K562 (cell line): ENCODE measurements at regions not wholly inside any gene's neighbourhood (a gene's known extent, or its start where the extent isn't known, plus 50 kb on each side); places are given as distances from the start of the nearest gene placed in this dataset.

Experiments used
- ATAC-seq: fragments of 200-7000 bp; cut with Tn5 transposase; 3 replicates; pipeline ENCODE4 v1.9.1; 2020; ENCODE audit warnings: moderate library complexity
- BruUV-seq: library from RNA; stranded (reverse); fragments of 400-500 nt; replicated peaks from 2 replicates; lab custom pipeline; 2021; lab: Mats Ljungman, UMichigan
- CTCF ChIA-PET: fragments of 300-600 bp; formaldehyde crosslinking; extraction: SDS; loops from one replicate; lab custom pipeline; 2021; ENCODE audit warnings: low intra/inter-chr PET ratio; lab: Yijun Ruan, JAX
- POLR2A ChIA-PET: fragments of 300-600, 350-650 bp; sonication (Branson Sonifier 250); formaldehyde crosslinking; extraction: SDS; loops from one replicate; lab custom pipeline; 2021; ENCODE audit warnings: antibody characterized with exemption, inconsistent platforms; lab: Yijun Ruan, JAX
- DNase-seq, 4 experiments: peaks; one replicate each; pipeline versions ENCODE4 v3.0.0 to v3.0.0-alpha.2; 2011 to 2018; ENCODE audit warnings: low spot score in 3 of 4, mixed read lengths in 3 of 4; ENCODE audit errors: extremely low read depth in 1 of 4
- FAIRE-seq: peaks from 2 replicates; lab custom pipeline; 2011; peaks lifted over from hg19 to GRCh38; lab: Jason Lieb, UNC
- H2AFZ ChIP-seq: 2 replicates; pipeline ENCODE4 v1.6.0; 2011; ENCODE audit warnings: low read depth, low read length, control low read depth, inconsistent platforms
- H3K27ac ChIP-seq: fragments of 200-600 bp; 3 replicates; pipeline ENCODE4 v1.8.0; 2011; ENCODE audit warnings: low read depth, mild to moderate bottlenecking, control low read depth, inconsistent platforms, low read length, moderate library complexity, mixed read lengths; ENCODE audit errors: extremely low read depth
- H3K27me3 ChIP-seq, 2 experiments: fragments of 300-600 bp in 1 of 2; 2 replicates in 1 of 2; 3 replicates in 1 of 2; pipeline versions ENCODE4 v1.6.0 to v1.8.0; 2011; ENCODE audit warnings: inconsistent platforms in 2 of 2, low read length in 2 of 2, mild to moderate bottlenecking in 1 of 2, mixed read lengths in 1 of 2, moderate library complexity in 1 of 2; ENCODE audit not compliant: control insufficient read depth in 2 of 2, insufficient read depth in 2 of 2
- H3K36me3 ChIP-seq: fragments of 300-600 bp; 3 replicates; pipeline ENCODE4 v1.8.0; 2011; ENCODE audit warnings: mild to moderate bottlenecking, low read length, inconsistent platforms; ENCODE audit not compliant: control insufficient read depth, insufficient read depth
- H3K4me1 ChIP-seq, 2 experiments: fragments of 200-600 bp in 1 of 2; replicated peaks in 1 of 2; 2 replicates in 1 of 2; 3 replicates in 1 of 2; pipeline versions ENCODE4 v1.5.1 to v1.8.0; 2011; ENCODE audit warnings: inconsistent platforms in 2 of 2, low read length in 2 of 2, mild to moderate bottlenecking in 1 of 2, mixed read lengths in 1 of 2, moderate library complexity in 1 of 2; ENCODE audit not compliant: control insufficient read depth in 2 of 2, insufficient read depth in 2 of 2
- H3K4me2 ChIP-seq: 2 replicates; pipeline ENCODE4 v1.6.1; 2011; ENCODE audit warnings: low read length, control low read depth, inconsistent platforms, mixed read lengths; ENCODE audit not compliant: insufficient read depth
- H3K4me3 ChIP-seq: fragments of 200-600 bp; sonication (generic), shearing (Covaris generic); 2 replicates; pipeline ENCODE4 v1.5.1; 2016; ENCODE audit warnings: control low read depth, inconsistent platforms
- H3K79me2 ChIP-seq: fragments of 200-600 bp; 3 replicates; pipeline ENCODE4 v1.8.0; 2011; ENCODE audit warnings: low read length, inconsistent platforms; ENCODE audit not compliant: control insufficient read depth, insufficient read depth
- H3K9ac ChIP-seq, 2 experiments: 2 replicates each; pipeline versions ENCODE4 v1.6.0 to v1.6.1; 2011; ENCODE audit warnings: low read depth in 2 of 2, low read length in 2 of 2, control low read depth in 1 of 2, inconsistent platforms in 1 of 2, mild to moderate bottlenecking in 1 of 2, mixed read lengths in 1 of 2; ENCODE audit not compliant: insufficient read depth in 1 of 2
- H3K9me1 ChIP-seq: one replicate; pipeline ENCODE4 v1.6.0; 2011; ENCODE audit warnings: inconsistent platforms, mild to moderate bottlenecking, low read length, moderate library complexity; ENCODE audit not compliant: control insufficient read depth, insufficient read depth
- H3K9me3 ChIP-seq: replicated peaks from 2 replicates; pipeline ENCODE4 v1.5.1; 2011; ENCODE audit warnings: low read depth, low read length, inconsistent platforms; ENCODE audit not compliant: control insufficient read depth, insufficient read depth
- H4K20me1 ChIP-seq: replicated peaks from 2 replicates; pipeline ENCODE4 v1.6.1; 2011; ENCODE audit warnings: low read length, inconsistent platforms, mixed read lengths; ENCODE audit not compliant: control insufficient read depth, insufficient read depth
- HES1 ChIP-seq: fragments of 450-650 bp; IDR thresholded peaks from 2 replicates; pipeline ENCODE4 v1.6.1; 2016; ENCODE audit warnings: low read depth, mild to moderate bottlenecking, moderate library complexity
- HNRNPL ChIP-seq: fragments of 200-400 bp; formaldehyde crosslinking; IDR thresholded peaks from 2 replicates; pipeline ENCODE4 v1.6.1; 2017; ENCODE audit warnings: low read depth, mild to moderate bottlenecking, low read length
- IRF2 ChIP-seq: sonication (generic); formaldehyde crosslinking; IDR thresholded peaks from 2 replicates; pipeline ENCODE4 v1.8.1; 2022; ENCODE audit warnings: mild to moderate bottlenecking, missing genetic modification reagents
- JUN ChIP-seq, 2 experiments: sonication (generic) in 1 of 2; formaldehyde crosslinking in 1 of 2; IDR thresholded peaks; 2 replicates each; pipeline versions ENCODE4 v1.6.1 to v1.8.0; 2012 to 2022; ENCODE audit warnings: borderline replicate concordance in 2 of 2, mild to moderate bottlenecking in 2 of 2, improper control_type of control experiment in 1 of 2, low read depth in 1 of 2, low read length in 1 of 2, missing genetic modification reagents in 1 of 2
- NCOA2 ChIP-seq, 2 experiments: fragments of 450-650 bp; IDR thresholded peaks; 2 replicates each; pipeline ENCODE4 v1.6.1; 2018; ENCODE audit warnings: mild to moderate bottlenecking in 2 of 2, moderate library complexity in 1 of 2; ENCODE audit not compliant: partially characterized antibody in 2 of 2
- RBM25 ChIP-seq: fragments of 200-400 bp; formaldehyde crosslinking; IDR thresholded peaks from 2 replicates; pipeline ENCODE4 v1.6.1; 2018; ENCODE audit warnings: low read length, low read depth, moderate library complexity; ENCODE audit not compliant: severe bottlenecking
- SAP30 ChIP-seq: fragments of 200-600 bp; sonication (generic); IDR thresholded peaks from 2 replicates; pipeline ENCODE4 v1.6.1; 2012; ENCODE audit warnings: borderline replicate concordance, low read depth, mild to moderate bottlenecking, moderate library complexity, low read length, control low read depth, inconsistent platforms; ENCODE audit not compliant: insufficient read depth, poor library complexity, severe bottlenecking
- ZNF146 ChIP-seq: IDR thresholded peaks from one replicate; pipeline ENCODE4 v1.6.1; 2018; ENCODE audit warnings: missing compliant biosample characterization; ENCODE audit not compliant: unreplicated experiment
- WGBS: fragments of 100-300 bp; shearing (Covaris generic); methylation state at CpG from one replicate; pipeline ENCODE4 v1.1.6; 2016; ENCODE audit warnings: low coverage, mixed read lengths; ENCODE audit not compliant: insufficient coverage; ENCODE audit errors: missing lambda C conversion rate; 5-methylcytosine and 5-hydroxymethylcytosine counted together
- in situ Hi-C: fragments of 300-500 bp; cut with MboI; formaldehyde crosslinking; loops from 4 replicates; pipeline ENCODE4 v1.15.0; 2018; ENCODE audit warnings: inconsistent platforms, mixed read lengths
- intact Hi-C: fragments of 100-400 bp; cut with micrococcal nuclease; formaldehyde crosslinking; loops from 2 replicates; pipeline ENCODE4 v1.14.2; 2022

- H4K20me1 ChIP-seq, result no peaks in the 10 kb centered on the region
- H3K27me3 ChIP-seq, result no peaks in the 10 kb centered on the region
- H3K27ac ChIP-seq, result no peak overlapping the region
- no peak for TF ChIP-seq NCOA2 (IDR thresholded peaks at IDR 0.05; ENCODE audit: partially characterized antibody in 2 of 2)
- TF ChIP-seq IRF2 (CRISPR knock-in tag), result no peak
- TF ChIP-seq HNRNPL, result no peak
- no peak for TF ChIP-seq RBM25
- no peak for TF ChIP-seq HES1
- TF ChIP-seq ZNF146 (CRISPR knock-in tag), result no peak
- no peak for TF ChIP-seq JUN (IDR thresholded peaks at IDR 0.05; ENCODE audit: borderline replicate concordance, low read depth, low read length)
- TF ChIP-seq JUN (CRISPR knock-in tag; IDR thresholded peaks at IDR 0.05; ENCODE audit: borderline replicate concordance), result no peak
- no peak for TF ChIP-seq SAP30
- ATAC-seq (no peak), FAIRE-seq (no peak), DNase-seq (no peak)
- in situ Hi-C loops, result no loop called here
- BruUV-seq, result no TSS peak
- H3K36me3 ChIP-seq, result no peaks in the 10 kb centered on the region
- no peaks in the 10 kb centered on the region for H3K9me1 ChIP-seq
- intact Hi-C loops, result loop anchor here (10.0 kb wide), 1 partner anchor 138 kb away; no protein-coding TSS in a partner anchor
- no peaks in the 10 kb centered on the region for H3K79me2 ChIP-seq
- 0% methylated on average over 1 of the region's 1 CpG for WGBS
- no peak overlapping the region for H3K9ac ChIP-seq
- peaks cover 0 to 6% of the 10 kb centered on the region in 2 experiments; a peak in 2 of 5 replicates for H3K4me1 ChIP-seq
- no peak overlapping the region for H2AFZ ChIP-seq
- ChIA-PET CTCF (no interaction called here), POLR2A (no interaction called here)
- H3K4me2 ChIP-seq, result no peak overlapping the region
- no peak overlapping the region for H3K4me3 ChIP-seq
- no peaks in the 10 kb centered on the region for H3K9me3 ChIP-seq
Observed at GRCh38 chr5:108686676-108687075, 61.0 kb upstream of the FER start.
